Memory B cell (primary cell): ENCODE measurements at regions not wholly inside any gene's neighbourhood (a gene's known extent, or its start where the extent isn't known, plus 50 kb on each side); places are given as distances from the start of the nearest gene placed in this dataset.
"Not testable (repeated sequence)": the region's sequence is repeated elsewhere in the genome, so short reads cannot be mapped to it uniquely, and the experiment has no call there.

ENCODE experiments used
- ATAC-seq: fragments of 150-1000 bp; cut with Tn5 transposase; 2 replicates; pipeline ENCODE4 v1.10.0; 2021; ENCODE audit warnings: low read depth, mild to moderate bottlenecking, moderate library complexity
- DNase-seq, 2 donors: peaks; one replicate each; pipeline ENCODE4 v3.0.0; 2022; ENCODE audit warnings: low spot score in 2 of 2
- H3K27ac Mint-ChIP-seq: one replicate; pipeline ENCODE4 v1.8.0; 2022; ENCODE audit warnings: mild to moderate bottlenecking, moderate library complexity, mixed read lengths
- H3K27me3 Mint-ChIP-seq: one replicate; pipeline ENCODE4 v1.8.0; 2022; ENCODE audit warnings: mixed read lengths
- H3K36me3 Mint-ChIP-seq: one replicate; pipeline ENCODE4 v1.8.0; 2022; ENCODE audit warnings: mild to moderate bottlenecking, mixed read lengths
- H3K4me1 Mint-ChIP-seq: one replicate; pipeline ENCODE4 v1.8.0; 2022; ENCODE audit warnings: mixed read lengths
- H3K4me3 Mint-ChIP-seq: one replicate; pipeline ENCODE4 v1.8.0; 2022; ENCODE audit warnings: mild to moderate bottlenecking, moderate library complexity, mixed read lengths
- H3K9me3 Mint-ChIP-seq: one replicate; pipeline ENCODE4 v1.8.0; 2022; ENCODE audit warnings: mixed read lengths

GRCh38 chr1:79539001-79539400 is 532.5 kb upstream of the ADGRL4 start:
- no peaks in the 10 kb centered on the region for H3K9me3 Mint-ChIP-seq
- peaks cover 2% of the 10 kb centered on the region for H3K27me3 Mint-ChIP-seq
- no peak overlapping the region for H3K4me3 Mint-ChIP-seq
- H3K4me1 Mint-ChIP-seq, result no peaks in the 10 kb centered on the region
- no peak overlapping the region for H3K27ac Mint-ChIP-seq
- no peaks in the 10 kb centered on the region for H3K36me3 Mint-ChIP-seq
- DNase-seq, result no peak
- ATAC-seq, result no peak

GRCh38 chr1:79532555-79532954 is 526.0 kb upstream of the ADGRL4 start:
- no peak for ATAC-seq
- Mint-ChIP-seq H3K27ac (no peak overlapping the region), H3K4me1 (no peaks in the 10 kb centered on the region), H3K36me3 (no peaks in the 10 kb centered on the region), H3K4me3 (no peak overlapping the region), H3K27me3 (no peaks in the 10 kb centered on the region), H3K9me3 (peaks cover 1% of the 10 kb centered on the region)
- DNase-seq, result no peak

- no peaks in the 10 kb centered on the region for H3K36me3 Mint-ChIP-seq
- DNase-seq (no peak), ATAC-seq (no peak)
- no peaks in the 10 kb centered on the region for H3K27me3 Mint-ChIP-seq
- H3K4me1 Mint-ChIP-seq, result no peaks in the 10 kb centered on the region
- H3K9me3 Mint-ChIP-seq, result peaks cover 1% of the 10 kb centered on the region
- H3K27ac Mint-ChIP-seq, result no peak overlapping the region
- no peak overlapping the region for H3K4me3 Mint-ChIP-seq
These were observed 525.3 kb upstream of the ADGRL4 start for GRCh38 chr1:79531790-79532189.

GRCh38 chr1:79530476-79530875 is 523.9 kb upstream of the ADGRL4 start:
- no peaks in the 10 kb centered on the region for H3K27me3 Mint-ChIP-seq
- H3K4me3 Mint-ChIP-seq, result no peak overlapping the region
- ATAC-seq (no peak), DNase-seq (no peak)
- no peaks in the 10 kb centered on the region for H3K36me3 Mint-ChIP-seq
- no peaks in the 10 kb centered on the region for H3K4me1 Mint-ChIP-seq
- peaks cover 1% of the 10 kb centered on the region for H3K9me3 Mint-ChIP-seq
- no peak overlapping the region for H3K27ac Mint-ChIP-seq

GRCh38 chr1:79530055-79530454 is 523.5 kb upstream of the ADGRL4 start:
- ATAC-seq (no peak), DNase-seq (no peak)
- H3K27me3 Mint-ChIP-seq, result no peaks in the 10 kb centered on the region
- no peak overlapping the region for H3K4me3 Mint-ChIP-seq
- H3K9me3 Mint-ChIP-seq, result peaks cover 1% of the 10 kb centered on the region
- H3K36me3 Mint-ChIP-seq, result no peaks in the 10 kb centered on the region
- H3K4me1 Mint-ChIP-seq, result no peaks in the 10 kb centered on the region
- no peak overlapping the region for H3K27ac Mint-ChIP-seq

GRCh38 chr1:79524126-79524525 is 517.6 kb upstream of the ADGRL4 start:
- no peaks in the 10 kb centered on the region for H3K4me1 Mint-ChIP-seq
- H3K27me3 Mint-ChIP-seq, result peaks cover 2% of the 10 kb centered on the region
- H3K36me3 Mint-ChIP-seq, result no peaks in the 10 kb centered on the region
- H3K27ac Mint-ChIP-seq, result no peak overlapping the region
- H3K4me3 Mint-ChIP-seq, result no peak overlapping the region
- ATAC-seq, result no peak
- peaks cover under 1% of the 10 kb centered on the region for H3K9me3 Mint-ChIP-seq
- DNase-seq, result no peak

- H3K4me1 Mint-ChIP-seq, result peaks cover 2% of the 10 kb centered on the region
- no peaks in the 10 kb centered on the region for H3K9me3 Mint-ChIP-seq
- H3K27me3 Mint-ChIP-seq, result peaks cover 2% of the 10 kb centered on the region
- ATAC-seq, result no peak
- no peak for DNase-seq
- H3K4me3 Mint-ChIP-seq, result no peak overlapping the region
- H3K27ac Mint-ChIP-seq, result no peak overlapping the region
- no peaks in the 10 kb centered on the region for H3K36me3 Mint-ChIP-seq
These were observed 512.7 kb upstream of the ADGRL4 start for GRCh38 chr1:79519084-79519760.

GRCh38 chr1:79517470-79518224 is 511.1 kb upstream of the ADGRL4 start:
- peaks cover 2% of the 10 kb centered on the region for H3K27me3 Mint-ChIP-seq
- no peak for ATAC-seq
- H3K9me3 Mint-ChIP-seq, result no peaks in the 10 kb centered on the region
- DNase-seq, result no peak
- H3K4me3 Mint-ChIP-seq, result no peak overlapping the region
- peaks cover 2% of the 10 kb centered on the region for H3K4me1 Mint-ChIP-seq
- no peak overlapping the region for H3K27ac Mint-ChIP-seq
- H3K36me3 Mint-ChIP-seq, result no peaks in the 10 kb centered on the region

- Mint-ChIP-seq H3K27ac (no peak overlapping the region), H3K36me3 (no peaks in the 10 kb centered on the region), H3K4me3 (no peak overlapping the region), H3K4me1 (peaks cover 2% of the 10 kb centered on the region), H3K27me3 (peaks cover 1% of the 10 kb centered on the region), H3K9me3 (peaks cover 1% of the 10 kb centered on the region)
- DNase-seq, result no peak
- ATAC-seq, result no peak
These were observed 501.2 kb upstream of the ADGRL4 start for GRCh38 chr1:79507770-79508169.

GRCh38 chr1:79501153-79501552 is 494.6 kb upstream of the ADGRL4 start:
- ATAC-seq (no peak), DNase-seq (no peak)
- Mint-ChIP-seq H3K4me3 (no peak overlapping the region), H3K27me3 (no peaks in the 10 kb centered on the region), H3K4me1 (peaks cover 2% of the 10 kb centered on the region), H3K27ac (no peak overlapping the region), H3K36me3 (no peaks in the 10 kb centered on the region), H3K9me3 (no peaks in the 10 kb centered on the region)

- no peaks in the 10 kb centered on the region for H3K27me3 Mint-ChIP-seq
- DNase-seq (no peak), ATAC-seq (no peak)
- no peaks in the 10 kb centered on the region for H3K9me3 Mint-ChIP-seq
- H3K4me3 Mint-ChIP-seq, result no peak overlapping the region
- no peak overlapping the region for H3K27ac Mint-ChIP-seq
- peaks cover 2% of the 10 kb centered on the region for H3K4me1 Mint-ChIP-seq
- no peaks in the 10 kb centered on the region for H3K36me3 Mint-ChIP-seq
These were observed 493.0 kb upstream of the ADGRL4 start for GRCh38 chr1:79499541-79499940.

- no peak overlapping the region for H3K27ac Mint-ChIP-seq
- no peak overlapping the region for H3K4me3 Mint-ChIP-seq
- no peaks in the 10 kb centered on the region for H3K27me3 Mint-ChIP-seq
- H3K36me3 Mint-ChIP-seq, result no peaks in the 10 kb centered on the region
- DNase-seq (peak in 1 of 2 donors; percentile 25), ATAC-seq (peak; percentile 56)
- H3K4me1 Mint-ChIP-seq, result no peaks in the 10 kb centered on the region
- no peaks in the 10 kb centered on the region for H3K9me3 Mint-ChIP-seq
These were observed 490.8 kb upstream of the ADGRL4 start for GRCh38 chr1:79497193-79497773.

GRCh38 chr1:79496129-79496528 is 489.6 kb upstream of the ADGRL4 start:
- Mint-ChIP-seq H3K9me3 (no peaks in the 10 kb centered on the region), H3K36me3 (no peaks in the 10 kb centered on the region), H3K4me1 (no peaks in the 10 kb centered on the region), H3K4me3 (no peak overlapping the region), H3K27me3 (no peaks in the 10 kb centered on the region), H3K27ac (no peak overlapping the region)
- no peak for DNase-seq
- no peak for ATAC-seq

- not testable (repeated sequence) for H3K4me3 Mint-ChIP-seq, H3K4me1 Mint-ChIP-seq, H3K27me3 Mint-ChIP-seq, ATAC-seq, H3K36me3 Mint-ChIP-seq, H3K9me3 Mint-ChIP-seq, DNase-seq, H3K27ac Mint-ChIP-seq
These were observed 487.2 kb upstream of the ADGRL4 start for GRCh38 chr1:79493702-79494101.
